ENCODE measurements at regions not wholly inside any gene's neighbourhood (a gene's known extent, or its start where the extent isn't known, plus 50 kb on each side); places are given as distances from the start of the nearest gene placed in this dataset.

DNA sequence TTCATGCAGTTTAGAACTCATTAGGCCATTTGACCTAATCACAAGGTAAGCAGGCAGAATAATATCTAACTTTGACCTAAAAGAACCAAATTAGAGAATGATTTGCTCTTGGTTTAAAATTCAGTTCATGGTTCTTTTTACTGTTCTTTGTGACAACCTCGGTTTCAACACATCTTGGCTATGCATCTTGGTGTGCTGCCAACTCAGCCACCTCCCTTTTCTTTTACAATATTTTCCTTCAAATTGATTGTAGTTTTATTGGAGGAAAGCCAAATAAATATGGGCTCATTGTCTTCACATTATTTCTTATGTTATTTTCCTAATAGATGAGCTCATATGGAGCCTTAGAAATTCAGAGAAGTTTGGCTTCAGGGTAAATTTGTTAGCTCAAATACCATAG lies 338.3 kb downstream of the SIPA1L2 start:
- FAIRE-seq: peak; percentile 55
- TF ChIP-seq, protein P1, sequence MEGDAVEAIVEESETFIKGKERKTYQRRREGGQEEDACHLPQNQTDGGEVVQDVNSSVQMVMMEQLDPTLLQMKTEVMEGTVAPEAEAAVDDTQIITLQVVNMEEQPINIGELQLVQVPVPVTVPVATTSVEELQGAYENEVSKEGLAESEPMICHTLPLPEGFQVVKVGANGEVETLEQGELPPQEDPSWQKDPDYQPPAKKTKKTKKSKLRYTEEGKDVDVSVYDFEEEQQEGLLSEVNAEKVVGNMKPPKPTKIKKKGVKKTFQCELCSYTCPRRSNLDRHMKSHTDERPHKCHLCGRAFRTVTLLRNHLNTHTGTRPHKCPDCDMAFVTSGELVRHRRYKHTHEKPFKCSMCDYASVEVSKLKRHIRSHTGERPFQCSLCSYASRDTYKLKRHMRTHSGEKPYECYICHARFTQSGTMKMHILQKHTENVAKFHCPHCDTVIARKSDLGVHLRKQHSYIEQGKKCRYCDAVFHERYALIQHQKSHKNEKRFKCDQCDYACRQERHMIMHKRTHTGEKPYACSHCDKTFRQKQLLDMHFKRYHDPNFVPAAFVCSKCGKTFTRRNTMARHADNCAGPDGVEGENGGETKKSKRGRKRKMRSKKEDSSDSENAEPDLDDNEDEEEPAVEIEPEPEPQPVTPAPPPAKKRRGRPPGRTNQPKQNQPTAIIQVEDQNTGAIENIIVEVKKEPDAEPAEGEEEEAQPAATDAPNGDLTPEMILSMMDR (IDR thresholded peaks at IDR 0.05; ENCODE audit: insufficient read depth, missing control alignments): no peak
- DNase-seq (ENCODE audit: insufficient read length, low spot score): no peak

DNA sequence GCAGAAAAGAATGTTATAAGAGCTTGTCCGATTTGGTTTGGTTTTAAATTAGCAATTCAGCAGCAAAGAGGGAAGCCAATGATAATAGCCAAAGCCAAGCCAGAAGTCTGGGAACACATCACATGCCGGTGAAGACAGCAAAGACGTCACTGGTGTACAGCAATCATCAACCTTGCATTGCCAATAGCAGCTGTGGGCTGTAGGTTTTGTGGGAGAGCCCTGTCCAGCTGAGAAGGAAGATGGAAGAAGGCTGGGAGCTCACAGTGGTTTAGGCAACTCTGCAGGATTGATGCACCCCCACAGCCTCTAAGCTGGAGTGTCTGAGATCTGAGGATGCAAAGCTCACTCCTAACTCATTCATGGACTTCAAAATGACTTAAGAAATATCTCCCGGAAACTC lies 338.7 kb downstream of the SIPA1L2 start:
- DNase-seq (ENCODE audit: insufficient read length, low spot score) (no peak), FAIRE-seq (no peak)
- TF ChIP-seq, protein P1 (IDR thresholded peaks at IDR 0.05; ENCODE audit: insufficient read depth, missing control alignments): no peak

DNA sequence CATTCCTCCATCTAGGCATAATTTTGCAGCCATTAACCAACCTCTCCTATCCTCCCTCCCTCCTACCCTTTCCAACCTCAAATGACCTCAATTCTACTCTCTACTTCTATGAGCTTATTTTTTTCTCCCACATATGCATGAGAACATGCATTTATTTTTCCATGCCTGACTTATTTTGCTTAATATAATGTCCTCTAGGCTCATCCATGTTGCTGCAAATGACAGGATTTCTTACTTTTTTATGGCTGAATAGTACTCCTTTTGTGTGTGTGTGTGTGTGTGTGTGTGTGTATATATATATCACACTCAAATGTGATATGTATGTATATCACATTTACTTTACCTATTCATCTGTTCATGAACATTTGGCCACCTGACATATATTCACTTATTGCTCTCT lies 339.4 kb downstream of the SIPA1L2 start:
- no peak for DNase-seq (ENCODE audit: insufficient read length, low spot score)
- peak; percentile 46 for FAIRE-seq
- TF ChIP-seq, protein P1 (IDR thresholded peaks at IDR 0.05; ENCODE audit: insufficient read depth, missing control alignments): no peak

DNA sequence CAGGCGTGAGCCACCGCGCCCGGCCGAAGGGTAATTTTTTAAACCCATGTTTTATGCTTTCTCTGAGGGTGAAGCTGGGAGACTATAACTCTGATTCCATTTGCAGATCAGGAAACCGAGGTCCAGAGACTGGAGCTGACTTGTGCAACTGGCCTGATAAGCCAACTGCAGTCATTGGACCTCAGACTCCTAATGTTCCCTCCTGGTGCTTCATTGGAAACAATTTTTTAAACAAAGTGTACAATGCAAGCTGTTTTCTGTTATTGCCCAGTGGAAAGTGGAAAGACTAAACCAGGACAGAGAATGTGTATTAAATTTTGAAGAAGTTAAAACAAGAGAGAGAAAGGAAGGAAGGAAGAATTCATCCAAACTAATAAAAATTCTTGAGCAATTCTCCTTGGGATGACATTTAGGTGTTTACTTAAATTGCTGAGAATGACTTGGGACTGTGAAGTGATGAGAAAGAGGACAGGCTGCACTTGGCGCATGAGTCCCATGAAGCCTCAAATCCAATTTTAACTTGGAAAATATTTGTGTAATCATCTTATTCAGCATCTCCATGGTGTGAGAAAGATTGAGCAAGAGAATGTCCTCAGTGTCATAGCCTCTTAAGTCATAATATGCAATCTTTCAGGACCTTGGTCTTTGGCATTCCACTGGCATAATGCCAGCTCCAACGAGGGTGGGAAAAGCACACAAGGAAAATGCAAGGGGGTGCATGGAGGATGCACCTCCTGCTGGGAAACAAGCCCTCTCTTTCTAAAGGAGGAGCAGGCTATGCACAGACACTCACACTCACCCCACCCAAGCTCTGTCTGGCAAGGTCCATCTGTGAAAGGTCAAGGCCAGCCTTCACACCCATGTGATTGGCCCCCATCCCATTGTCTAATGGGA lies 342.0 kb downstream of the SIPA1L2 start:
- FAIRE-seq (no peak), DNase-seq (ENCODE audit: insufficient read length, low spot score) (no peak)
- TF ChIP-seq, protein P1 (IDR thresholded peaks at IDR 0.05; ENCODE audit: insufficient read depth, missing control alignments): no peak

DNA sequence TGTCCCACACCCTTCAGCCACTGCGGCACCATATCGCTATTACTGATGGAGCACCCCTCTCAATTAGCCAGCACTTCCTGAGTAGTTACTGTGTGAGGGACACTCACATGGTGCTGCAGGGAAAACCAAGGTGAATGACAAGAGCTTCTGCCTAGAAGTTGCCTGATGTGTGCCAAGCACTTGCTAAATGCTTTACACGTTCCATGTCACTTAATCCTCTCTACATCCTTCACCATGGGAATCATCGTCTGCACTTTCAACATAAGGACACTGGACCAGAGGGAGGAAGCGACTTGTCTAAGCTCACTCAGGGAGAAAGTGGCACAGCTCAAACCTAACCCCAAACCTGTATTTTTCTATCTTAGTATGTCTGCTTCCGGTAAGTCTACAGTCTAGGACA lies 344.8 kb downstream of the SIPA1L2 start:
- no peak for DNase-seq (ENCODE audit: insufficient read length, low spot score)
- FAIRE-seq: no peak
- TF ChIP-seq, protein P1 (IDR thresholded peaks at IDR 0.05; ENCODE audit: insufficient read depth, missing control alignments): no peak

DNA sequence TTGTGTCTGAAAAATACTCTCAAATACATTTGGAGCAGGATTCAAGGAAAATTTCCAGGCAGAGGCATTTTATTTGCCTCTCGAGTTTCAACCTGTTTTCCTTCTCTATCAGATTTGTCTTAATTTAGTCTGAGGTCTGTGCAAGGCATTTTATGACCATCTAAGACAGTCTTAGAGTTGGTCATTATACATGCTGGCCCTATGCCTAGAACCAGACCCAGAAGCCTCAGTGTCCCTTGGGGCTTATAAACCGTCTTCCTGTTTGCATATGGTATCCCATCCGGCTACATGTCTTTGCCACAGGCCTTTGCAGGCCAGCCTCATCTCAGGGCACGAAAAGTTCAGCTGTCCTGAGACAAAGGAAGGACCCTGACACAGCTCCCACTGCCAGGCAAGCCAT lies 346.1 kb downstream of the SIPA1L2 start:
- TF ChIP-seq, protein P1 (IDR thresholded peaks at IDR 0.05; ENCODE audit: insufficient read depth, missing control alignments): no peak
- DNase-seq (ENCODE audit: insufficient read length, low spot score) (no peak), FAIRE-seq (no peak)

DNA sequence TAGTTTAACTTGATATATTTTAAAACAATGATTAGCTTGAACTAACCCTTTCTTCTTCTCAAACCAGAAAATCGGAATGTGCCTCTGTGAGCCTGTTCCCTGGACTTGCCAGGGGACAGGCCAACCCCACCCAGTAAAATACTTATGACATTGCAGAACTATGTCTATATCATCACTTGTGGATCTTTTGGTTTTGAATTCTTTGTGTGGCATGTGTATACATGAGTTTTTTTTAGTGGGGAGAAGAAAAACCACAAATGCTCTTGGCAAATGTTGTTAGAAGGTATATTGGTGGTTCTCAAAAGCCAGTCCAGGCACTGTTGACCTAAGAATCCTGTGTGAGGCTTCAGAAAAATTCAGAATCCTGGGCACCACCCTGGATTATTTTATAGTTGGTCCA lies 347.4 kb downstream of the SIPA1L2 start:
- TF ChIP-seq, protein P1 (IDR thresholded peaks at IDR 0.05; ENCODE audit: insufficient read depth, missing control alignments): no peak
- DNase-seq (ENCODE audit: insufficient read length, low spot score): no peak
- FAIRE-seq: no peak

All from D721Med (cell line).